ENCODE measurements at regions not wholly inside any gene's neighbourhood (a gene's known extent, or its start where the extent isn't known, plus 50 kb on each side); places are given as distances from the start of the nearest gene placed in this dataset.

GRCh38 chr1:29502911-29503840, 266.9 kb downstream of the PTPRU start:
- WGBS, 3 donors, result 60 to 74% (median 65%) methylated on average over 12 of the region's 12 CpGs
- TF ChIP-seq CTCF (IDR thresholded peaks at IDR 0.05), result no peak
- TF ChIP-seq POLR2A (IDR thresholded peaks at IDR 0.05), result no peak
- TF ChIP-seq EP300 (IDR thresholded peaks at IDR 0.05), result no peak
- H3K9me3 ChIP-seq, result no peaks in the 10 kb centered on the region
- H3K36me3 ChIP-seq, result no peaks in the 10 kb centered on the region
- intact Hi-C loops (cut with DNase I), result no loop called here
- no peaks in the 10 kb centered on the region for H3K27me3 ChIP-seq
- no peak for DNase-seq
- H3K27ac ChIP-seq, result no peak overlapping the region
- no peak overlapping the region for H3K4me3 ChIP-seq
- no peaks in the 10 kb centered on the region for H3K4me1 ChIP-seq (ENCODE audit: insufficient read depth)

- intact Hi-C loops (cut with DNase I), result no loop called here
- Histone ChIP-seq H3K36me3 (no peaks in the 10 kb centered on the region), H3K4me1 (ENCODE audit: insufficient read depth) (no peaks in the 10 kb centered on the region), H3K9me3 (no peaks in the 10 kb centered on the region), H3K27ac (no peak overlapping the region), H3K27me3 (no peaks in the 10 kb centered on the region), H3K4me3 (no peak overlapping the region)
- DNase-seq, result no peak
- TF ChIP-seq EP300 (IDR thresholded peaks at IDR 0.05), result no peak
- WGBS, 3 donors, result 93 to 97% (median 96%) methylated on average over 3 of the region's 3 CpGs
Measured at GRCh38 chr1:29502225-29502910, 266.0 kb downstream of the PTPRU start.

GRCh38 chr1:29501227-29501976, 265.1 kb downstream of the PTPRU start:
- DNase-seq, result no peak
- H3K27ac ChIP-seq, result no peak overlapping the region
- 9 to 27% (median 22%) methylated on average over 8 of the region's 8 CpGs for WGBS, 3 donors
- intact Hi-C loops (cut with DNase I), result no loop called here
- H3K9me3 ChIP-seq, result no peaks in the 10 kb centered on the region
- H3K36me3 ChIP-seq, result no peaks in the 10 kb centered on the region
- H3K4me1 ChIP-seq (ENCODE audit: insufficient read depth), result no peaks in the 10 kb centered on the region
- TF ChIP-seq EP300 (IDR thresholded peaks at IDR 0.05), result no peak
- H3K4me3 ChIP-seq, result no peak overlapping the region
- no peaks in the 10 kb centered on the region for H3K27me3 ChIP-seq

- no peak overlapping the region for H3K4me3 ChIP-seq
- H3K9me3 ChIP-seq, result no peaks in the 10 kb centered on the region
- no peaks in the 10 kb centered on the region for H3K4me1 ChIP-seq (ENCODE audit: insufficient read depth)
- TF ChIP-seq CTCF (IDR thresholded peaks at IDR 0.05), result no peak
- TF ChIP-seq EP300 (IDR thresholded peaks at IDR 0.05), result no peak
- TF ChIP-seq POLR2A (IDR thresholded peaks at IDR 0.05), result no peak
- no peak overlapping the region for H3K27ac ChIP-seq
- 90 to 94% (median 91%) methylated on average over 5 of the region's 5 CpGs for WGBS, 3 donors
- no peaks in the 10 kb centered on the region for H3K36me3 ChIP-seq
- DNase-seq, result no peak
- no peaks in the 10 kb centered on the region for H3K27me3 ChIP-seq
- intact Hi-C loops (cut with DNase I), result no loop called here
Measured at GRCh38 chr1:29500651-29501050, 264.3 kb downstream of the PTPRU start.

- H3K27ac ChIP-seq, result no peak overlapping the region
- no peaks in the 10 kb centered on the region for H3K4me1 ChIP-seq (ENCODE audit: insufficient read depth)
- H3K27me3 ChIP-seq, result no peaks in the 10 kb centered on the region
- no peaks in the 10 kb centered on the region for H3K9me3 ChIP-seq
- DNase-seq, result no peak
- TF ChIP-seq POLR2A (IDR thresholded peaks at IDR 0.05), result no peak
- TF ChIP-seq EP300 (IDR thresholded peaks at IDR 0.05), result no peak
- no peak for TF ChIP-seq CTCF (IDR thresholded peaks at IDR 0.05)
- intact Hi-C loops (cut with DNase I), result no loop called here
- 81 to 86% (median 83%) methylated on average over 9 of the region's 9 CpGs for WGBS, 3 donors
- no peak overlapping the region for H3K4me3 ChIP-seq
- no peaks in the 10 kb centered on the region for H3K36me3 ChIP-seq
Measured at GRCh38 chr1:29500041-29500440, 263.7 kb downstream of the PTPRU start.

All from ovary (tissue), 7 donors.